ENCODE measurements at regions not wholly inside any gene's neighbourhood (a gene's known extent, or its start where the extent isn't known, plus 50 kb on each side); places are given as distances from the start of the nearest gene placed in this dataset.

- TF ChIP-seq POLR2A (IDR thresholded peaks at IDR 0.05) (no peak), CTCF (IDR thresholded peaks at IDR 0.05) (no peak)
Measured at GRCh38 chr7:10723832-10724231, 249.8 kb upstream of the PHF14 start.
